HUDEP-2 (cell line): ENCODE measurements at regions not wholly inside any gene's neighbourhood (a gene's known extent, or its start where the extent isn't known, plus 50 kb on each side); places are given as distances from the start of the nearest gene placed in this dataset.
A peak's percentile ranks its signal among the peaks of the same experiment; 100 is the strongest.

Experiments
- DNase-seq, 76 experiments: peaks; one replicate each; lab custom pipeline; 2025; ENCODE audit not compliant: unreplicated experiment in 76 of 76; lab: John Stamatoyannopoulos, UW

GRCh38 chr6:76453270-76453669, 380.8 kb upstream of the IMPG1 start:
- no peak for DNase-seq

GRCh38 chr6:76451926-76452709, 379.7 kb upstream of the IMPG1 start:
- DNase-seq = no peak

GRCh38 chr6:76448109-76448508, 375.6 kb upstream of the IMPG1 start:
- DNase-seq = no peak

GRCh38 chr6:76441875-76442274, 369.4 kb upstream of the IMPG1 start:
- no peak for DNase-seq

GRCh38 chr6:76439811-76440210, 367.3 kb upstream of the IMPG1 start:
- DNase-seq = no peak

GRCh38 chr6:76438768-76439167, 366.3 kb upstream of the IMPG1 start:
- no peak for DNase-seq

GRCh38 chr6:76435174-76435573, 362.7 kb upstream of the IMPG1 start:
- no peak for DNase-seq

- DNase-seq = no peak
These were observed 350.2 kb upstream of the IMPG1 start for GRCh38 chr6:76422511-76423213.

GRCh38 chr6:76420094-76420493, 347.6 kb upstream of the IMPG1 start:
- no peak for DNase-seq

- no peak for DNase-seq
These were observed 346.2 kb upstream of the IMPG1 start for GRCh38 chr6:76418560-76419223.

GRCh38 chr6:76416821-76417605, 344.6 kb upstream of the IMPG1 start:
- no peak for DNase-seq

- no peak for DNase-seq
These were observed 330.6 kb upstream of the IMPG1 start for GRCh38 chr6:76403064-76403463.

GRCh38 chr6:76397966-76398365, 325.5 kb upstream of the IMPG1 start:
- DNase-seq = no peak

- no peak for DNase-seq
These were observed 309.7 kb upstream of the IMPG1 start for GRCh38 chr6:76382201-76382600.

GRCh38 chr6:76381612-76382011, 309.1 kb upstream of the IMPG1 start:
- DNase-seq = no peak

- DNase-seq = peak in 3 of 76 experiments; percentile 5 to 20 (median 9)
These were observed 278.8 kb upstream of the IMPG1 start for GRCh38 chr6:76351275-76351674.

GRCh38 chr6:76347539-76347938, 275.1 kb upstream of the IMPG1 start:
- no peak for DNase-seq

GRCh38 chr6:76342611-76343160, 270.2 kb upstream of the IMPG1 start:
- no peak for DNase-seq

GRCh38 chr6:76330031-76330430, 257.6 kb upstream of the IMPG1 start:
- DNase-seq = no peak

- no peak for DNase-seq
These were observed 254.4 kb upstream of the IMPG1 start for GRCh38 chr6:76326871-76327270.
